T-cell (primary cell): ENCODE measurements at regions not wholly inside any gene's neighbourhood (a gene's known extent, or its start where the extent isn't known, plus 50 kb on each side); places are given as distances from the start of the nearest gene placed in this dataset.
"Not testable (repeated sequence)": the region's sequence is repeated elsewhere in the genome, so short reads cannot be mapped to it uniquely, and the experiment has no call there.

Source experiments
- ATAC-seq, 4 experiments: fragments of 200-7000 bp in 3 of 4; fragments of 150-1000 bp in 1 of 4; cut with Tn5 transposase; replicated peaks in 1 of 4; 1 replicate in 3 of 4; 2 replicates in 1 of 4; pipeline ENCODE4 v1.10.0; 2021; ENCODE audit warnings: moderate library complexity in 3 of 4, mild to moderate bottlenecking in 2 of 4, moderate number of reproducible peaks in 1 of 4
- CTCF ChIA-PET, 2 donors: fragments of 300-600 bp; sonication (Branson Sonifier 250); formaldehyde crosslinking; loops; one replicate each; lab custom pipeline; 2022; ENCODE audit warnings: antibody characterized with exemption in 2 of 2; lab: Charles Lee
- POLR2A ChIA-PET, 2 donors: fragments of 300-600 bp; sonication (Branson Sonifier 250); formaldehyde crosslinking; loops; one replicate each; lab custom pipeline; 2022; ENCODE audit warnings: antibody characterized with exemption in 2 of 2; lab: Charles Lee
- DNase-seq, 35 experiments: peaks; one replicate each; pipeline versions ENCODE4 v3.0.0 to v3.0.0-alpha.2; 2013 to 2023
- H3K27ac ChIP-seq: one replicate; pipeline ENCODE4 v1.5.1; 2013; ENCODE audit warnings: low read length
- H3K27me3 ChIP-seq, 2 experiments: replicated peaks in 1 of 2; 1 replicate in 1 of 2; 2 replicates in 1 of 2; pipeline versions ENCODE4 v1.6.1 to v1.7.0; 2013; ENCODE audit warnings: low read length in 1 of 2, mixed read lengths in 1 of 2; ENCODE audit not compliant: control insufficient read depth in 2 of 2, insufficient read depth in 2 of 2; ENCODE audit errors: extremely low read depth in 1 of 2
- H3K36me3 ChIP-seq, 2 donors: 1 replicate in 1 of 2; 2 replicates in 1 of 2; pipeline versions ENCODE4 v1.6.1 to v1.7.0; 2013; ENCODE audit warnings: low read length in 1 of 2; ENCODE audit not compliant: control insufficient read depth in 2 of 2, insufficient read depth in 1 of 2; ENCODE audit errors: extremely low read depth in 1 of 2
- H3K4me1 ChIP-seq, 2 experiments: 1 replicate in 1 of 2; 2 replicates in 1 of 2; pipeline versions ENCODE4 v1.6.1 to v1.7.0; 2013; ENCODE audit warnings: low read length in 2 of 2, mixed read lengths in 1 of 2; ENCODE audit not compliant: insufficient read depth in 2 of 2, control insufficient read depth in 1 of 2; ENCODE audit errors: extremely low read depth in 1 of 2
- H3K4me3 ChIP-seq, 2 donors: 1 replicate in 1 of 2; 2 replicates in 1 of 2; pipeline versions ENCODE4 v1.5.1 to v1.7.0; 2013; ENCODE audit warnings: mild to moderate bottlenecking in 2 of 2, low read length in 1 of 2, moderate library complexity in 1 of 2; ENCODE audit not compliant: control insufficient read depth in 1 of 2; ENCODE audit errors: extremely low read depth in 1 of 2
- H3K9me3 ChIP-seq: 2 replicates; pipeline ENCODE4 v1.7.0; 2013
- H3K27ac Mint-ChIP-seq, 2 donors: one replicate each; pipeline ENCODE4 v1.8.0; 2020 to 2021; ENCODE audit warnings: mild to moderate bottlenecking in 2 of 2, mixed read lengths in 2 of 2
- H3K27me3 Mint-ChIP-seq, 2 donors: one replicate each; pipeline ENCODE4 v1.8.0; 2021 to 2022; ENCODE audit warnings: mixed read lengths in 2 of 2
- H3K36me3 Mint-ChIP-seq: one replicate; pipeline ENCODE4 v1.8.0; 2021; ENCODE audit warnings: mixed read lengths
- H3K4me1 Mint-ChIP-seq, 3 donors: one replicate each; pipeline ENCODE4 v1.8.0; 2020 to 2022; ENCODE audit warnings: mixed read lengths in 3 of 3, mild to moderate bottlenecking in 1 of 3
- H3K4me3 Mint-ChIP-seq, 3 donors: one replicate each; pipeline ENCODE4 v1.8.0; 2020 to 2022; ENCODE audit warnings: mild to moderate bottlenecking in 3 of 3, mixed read lengths in 3 of 3, moderate library complexity in 3 of 3
- H3K9me3 Mint-ChIP-seq, 3 donors: one replicate each; pipeline ENCODE4 v1.8.0; 2020 to 2022; ENCODE audit warnings: mixed read lengths in 3 of 3
- WGBS: methylation state at CpG from one replicate; pipeline ENCODE4 v1.1.5; 2013; ENCODE audit warnings: missing lambda C conversion rate; ENCODE audit not compliant: insufficient coverage; 5-methylcytosine and 5-hydroxymethylcytosine counted together

DNA sequence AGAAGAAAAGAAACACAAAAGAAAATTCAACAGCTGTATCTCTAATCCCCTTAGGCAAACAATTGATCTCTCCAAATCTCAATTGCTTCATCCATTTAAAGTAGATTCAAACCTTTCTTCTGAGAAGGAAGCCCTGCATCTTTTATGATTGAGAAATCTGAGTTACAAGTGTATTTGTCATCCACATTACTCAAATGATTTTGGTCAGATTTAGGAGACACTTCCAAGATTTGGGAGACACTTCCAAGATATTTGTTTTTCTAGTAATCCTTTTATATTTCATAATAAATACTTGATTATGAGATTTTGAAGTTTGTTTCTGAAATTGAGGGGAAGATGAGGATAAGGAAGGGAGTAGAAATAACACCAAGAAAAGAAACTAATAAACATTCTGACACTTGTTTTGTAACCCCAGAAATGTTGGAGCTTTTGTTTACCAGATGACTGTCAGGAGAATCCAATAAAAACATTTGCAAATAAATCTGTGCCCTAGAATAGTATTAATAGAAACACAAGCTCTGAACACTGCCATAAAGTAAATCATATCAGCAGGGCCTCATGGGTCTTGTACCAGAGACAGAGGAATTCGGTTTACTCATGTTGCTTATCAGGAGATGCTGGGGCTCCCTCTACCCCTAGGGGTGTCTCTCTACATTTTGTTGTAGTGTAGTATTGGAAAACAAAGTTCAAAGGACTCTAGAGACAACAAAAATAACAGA, 314.3 kb upstream of the NT5E start:
- H3K4me1 Mint-ChIP-seq, result no peaks in the 10 kb centered on the region
- no peak overlapping the region for H3K4me3 Mint-ChIP-seq
- no peaks in the 10 kb centered on the region for H3K4me1 ChIP-seq
- no peaks in the 10 kb centered on the region for H3K36me3 Mint-ChIP-seq
- POLR2A ChIA-PET, result no interaction called here
- H3K9me3 ChIP-seq, result no peaks in the 10 kb centered on the region
- CTCF ChIA-PET, result no interaction called here
- H3K27ac ChIP-seq, result no peak overlapping the region
- DNase-seq (no peak), ATAC-seq (no peak)
- no peak overlapping the region for H3K27ac Mint-ChIP-seq
- no peak overlapping the region for H3K4me3 ChIP-seq
- H3K27me3 ChIP-seq, result no peaks in the 10 kb centered on the region
- no CpG with 5 or more reads among the region's 1 CpG for WGBS
- peaks cover 0 to 3% of the 10 kb centered on the region in 2 donors for H3K27me3 Mint-ChIP-seq
- H3K36me3 ChIP-seq, result no peaks in the 10 kb centered on the region
- peaks cover 0 to 6% (median 3%) of the 10 kb centered on the region in 3 donors for H3K9me3 Mint-ChIP-seq

- ChIA-PET POLR2A (no interaction called here), CTCF (no interaction called here)
- Mint-ChIP-seq H3K27me3 (peaks cover 0 to 3% of the 10 kb centered on the region in 2 donors), H3K27ac (no peak overlapping the region), H3K36me3 (no peaks in the 10 kb centered on the region), H3K4me1 (no peaks in the 10 kb centered on the region), H3K4me3 (no peak overlapping the region), H3K9me3 (peaks cover 0 to 3% (median 0%) of the 10 kb centered on the region in 3 donors)
- Histone ChIP-seq H3K36me3 (no peaks in the 10 kb centered on the region), H3K27me3 (no peaks in the 10 kb centered on the region), H3K27ac (no peak overlapping the region), H3K4me1 (no peaks in the 10 kb centered on the region), H3K4me3 (no peak overlapping the region), H3K9me3 (no peaks in the 10 kb centered on the region)
- WGBS, result 60% methylated on average over 1 of the region's 5 CpGs
- DNase-seq (no peak), ATAC-seq (no peak)
These were observed 315.7 kb upstream of the NT5E start for GRCh38 chr6:85134172-85134571.

GRCh38 chr6:85132091-85132490, 317.8 kb upstream of the NT5E start:
- no peak overlapping the region for H3K4me3 Mint-ChIP-seq
- H3K9me3 Mint-ChIP-seq, result peaks cover 0 to 3% (median 0%) of the 10 kb centered on the region in 3 donors
- Histone ChIP-seq H3K4me3 (no peak overlapping the region), H3K36me3 (no peaks in the 10 kb centered on the region), H3K9me3 (no peaks in the 10 kb centered on the region), H3K4me1 (no peaks in the 10 kb centered on the region), H3K27ac (no peak overlapping the region), H3K27me3 (no peaks in the 10 kb centered on the region)
- ATAC-seq, result no peak
- CTCF ChIA-PET, result no interaction called here
- WGBS, result no CpG with 5 or more reads among the region's 1 CpG
- H3K36me3 Mint-ChIP-seq, result no peaks in the 10 kb centered on the region
- peaks cover 0 to 3% of the 10 kb centered on the region in 2 donors for H3K27me3 Mint-ChIP-seq
- H3K4me1 Mint-ChIP-seq, result no peaks in the 10 kb centered on the region
- POLR2A ChIA-PET, result no interaction called here
- DNase-seq, result no peak
- H3K27ac Mint-ChIP-seq, result no peak overlapping the region

DNA sequence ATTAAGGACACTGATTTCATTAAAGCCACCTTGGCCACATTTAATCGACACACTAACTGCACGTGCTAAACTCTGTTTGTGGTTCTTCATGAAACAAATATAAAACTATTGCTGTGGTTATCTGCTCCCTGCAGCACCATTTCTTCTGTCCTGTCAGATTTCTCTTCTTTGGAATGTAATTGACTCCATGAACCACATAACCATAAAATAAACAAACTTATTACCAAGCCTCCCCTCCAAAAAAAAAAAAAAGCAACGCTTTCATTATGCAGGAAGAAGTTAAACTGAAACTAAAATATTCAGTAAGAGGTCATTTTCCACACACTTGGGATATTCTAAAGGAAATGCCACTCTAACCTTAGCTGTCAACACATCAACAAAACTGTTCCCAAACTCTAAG, 319.1 kb upstream of the NT5E start:
- Mint-ChIP-seq H3K27ac (no peak overlapping the region), H3K4me3 (no peak overlapping the region), H3K4me1 (no peaks in the 10 kb centered on the region), H3K36me3 (no peaks in the 10 kb centered on the region), H3K27me3 (peaks cover 0 to 3% of the 10 kb centered on the region in 2 donors), H3K9me3 (peaks cover 0 to 3% (median 0%) of the 10 kb centered on the region in 3 donors)
- H3K27me3 ChIP-seq, result no peaks in the 10 kb centered on the region
- no peak overlapping the region for H3K4me3 ChIP-seq
- H3K9me3 ChIP-seq, result no peaks in the 10 kb centered on the region
- no peak overlapping the region for H3K27ac ChIP-seq
- no peaks in the 10 kb centered on the region for H3K4me1 ChIP-seq
- ATAC-seq (no peak), DNase-seq (no peak)
- ChIA-PET CTCF (no interaction called here), POLR2A (no interaction called here)
- no peaks in the 10 kb centered on the region for H3K36me3 ChIP-seq
- WGBS, result no CpG with 5 or more reads among the region's 3 CpGs

GRCh38 chr6:85129881-85130280, 320.0 kb upstream of the NT5E start:
- H3K4me3 ChIP-seq, result no peak overlapping the region
- no peak overlapping the region for H3K27ac ChIP-seq
- no peaks in the 10 kb centered on the region for H3K4me1 Mint-ChIP-seq
- H3K9me3 Mint-ChIP-seq, result peaks cover 0 to 3% (median 0%) of the 10 kb centered on the region in 3 donors
- no peaks in the 10 kb centered on the region for H3K9me3 ChIP-seq
- POLR2A ChIA-PET, result no interaction called here
- no peaks in the 10 kb centered on the region for H3K36me3 ChIP-seq
- CTCF ChIA-PET, result no interaction called here
- no peaks in the 10 kb centered on the region for H3K4me1 ChIP-seq
- no peak overlapping the region for H3K27ac Mint-ChIP-seq
- H3K36me3 Mint-ChIP-seq, result no peaks in the 10 kb centered on the region
- no peak overlapping the region for H3K4me3 Mint-ChIP-seq
- DNase-seq, result no peak
- ATAC-seq, result no peak
- H3K27me3 ChIP-seq, result no peaks in the 10 kb centered on the region
- WGBS, result 100% methylated on average over 1 of the region's 5 CpGs
- H3K27me3 Mint-ChIP-seq, result peaks cover 0 to 3% of the 10 kb centered on the region in 2 donors

DNA sequence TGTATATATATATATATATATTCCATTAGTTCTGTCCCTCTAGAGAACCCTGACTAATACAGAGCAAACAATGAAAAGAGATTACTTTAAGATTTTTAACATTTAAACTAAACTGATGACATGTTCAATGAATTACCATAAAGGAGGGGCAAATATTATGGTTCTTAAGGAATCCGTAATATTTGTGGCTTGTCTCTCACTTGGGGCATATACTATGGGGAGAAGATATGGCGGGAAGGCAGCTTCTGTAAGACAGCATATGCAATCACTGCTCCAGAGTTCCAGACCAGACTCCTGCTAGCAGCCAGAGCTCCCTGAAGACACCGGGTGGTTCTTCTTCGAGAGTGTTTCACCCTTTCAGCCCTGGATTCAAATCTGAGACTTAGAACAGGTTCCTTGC, 321.1 kb upstream of the NT5E start:
- Histone ChIP-seq H3K27me3 (no peaks in the 10 kb centered on the region), H3K4me3 (no peak overlapping the region), H3K9me3 (no peaks in the 10 kb centered on the region), H3K36me3 (no peaks in the 10 kb centered on the region), H3K4me1 (no peaks in the 10 kb centered on the region), H3K27ac (no peak overlapping the region)
- DNase-seq (no peak), ATAC-seq (no peak)
- WGBS, result 55% methylated on average over 2 of the region's 4 CpGs
- H3K9me3 Mint-ChIP-seq, result no peaks in the 10 kb centered on the region
- ChIA-PET POLR2A (no interaction called here), CTCF (no interaction called here)
- no peaks in the 10 kb centered on the region for H3K4me1 Mint-ChIP-seq
- no peak overlapping the region for H3K27ac Mint-ChIP-seq
- no peaks in the 10 kb centered on the region for H3K36me3 Mint-ChIP-seq
- no peak overlapping the region for H3K4me3 Mint-ChIP-seq
- peaks cover 0 to 2% of the 10 kb centered on the region in 2 donors for H3K27me3 Mint-ChIP-seq

DNA sequence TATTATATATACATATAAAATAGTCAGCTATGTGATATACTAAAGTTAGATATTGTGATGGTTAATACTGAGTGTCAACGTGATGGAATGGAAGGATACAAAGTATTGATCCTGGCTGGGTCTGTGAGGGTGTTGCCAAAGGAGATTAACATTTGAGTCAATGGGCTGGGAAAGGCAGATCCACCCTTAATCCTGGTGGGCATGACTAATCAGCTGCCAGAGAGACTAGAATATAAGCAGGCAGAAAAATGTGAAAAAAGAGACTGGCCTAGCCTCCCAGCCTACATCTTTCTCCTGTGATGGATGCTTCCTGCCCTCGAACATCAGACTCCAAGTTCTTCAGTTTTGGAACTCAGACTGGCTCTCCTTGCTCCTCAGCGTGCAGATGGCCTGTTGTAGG, 321.6 kb upstream of the NT5E start:
- WGBS, result 38% methylated on average over 1 of the region's 3 CpGs
- H3K27ac ChIP-seq, H3K36me3 ChIP-seq, H3K36me3 Mint-ChIP-seq, CTCF ChIA-PET, H3K27ac Mint-ChIP-seq, H3K4me3 Mint-ChIP-seq, H3K9me3 ChIP-seq, H3K27me3 ChIP-seq, H3K4me1 Mint-ChIP-seq, H3K4me1 ChIP-seq, H3K27me3 Mint-ChIP-seq, ATAC-seq, POLR2A ChIA-PET, H3K4me3 ChIP-seq, DNase-seq, H3K9me3 Mint-ChIP-seq: not testable (repeated sequence)
